ENCODE measurements at regions not wholly inside any gene's neighbourhood (a gene's known extent, or its start where the extent isn't known, plus 50 kb on each side); places are given as distances from the start of the nearest gene placed in this dataset.

DNA sequence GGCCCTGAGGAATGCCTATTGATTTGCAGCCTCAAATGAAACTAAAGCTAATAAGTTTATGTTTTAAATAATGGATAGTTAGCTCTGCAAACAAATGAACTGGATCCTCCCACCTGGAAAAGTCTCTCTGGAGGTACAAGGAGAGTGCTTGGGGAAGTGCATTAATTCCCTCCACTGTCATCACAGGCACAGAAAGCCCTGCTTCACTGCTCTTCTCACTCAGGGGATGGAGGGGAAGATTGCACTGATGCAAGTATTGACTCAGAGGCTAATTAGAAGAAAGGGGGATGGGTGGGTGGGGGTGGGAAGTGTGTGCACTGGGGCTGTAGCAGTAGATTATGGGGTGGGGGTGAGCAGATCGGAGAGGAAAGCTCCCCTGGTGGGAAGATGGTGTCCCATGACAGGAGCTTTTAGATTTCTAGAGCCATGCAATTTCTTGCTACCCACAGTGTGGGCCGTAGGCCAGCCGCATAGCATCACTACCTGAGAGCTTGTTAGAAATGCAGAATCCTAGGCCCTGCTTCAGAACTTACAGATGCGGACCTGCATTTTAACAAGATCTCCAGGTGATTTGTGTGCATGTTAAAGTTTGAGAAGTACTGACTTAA is 163.9 kb downstream of the HIPK3 start:
- H2BK5ac ChIP-seq (ENCODE audit: insufficient read length, low read length): no peak overlapping the region
- H2BK20ac ChIP-seq (ENCODE audit: low read depth, low read length, poor library complexity, severe bottlenecking): no peak overlapping the region
- H3K14ac ChIP-seq (ENCODE audit: insufficient read depth, low read length): no peak overlapping the region
- H2BK15ac ChIP-seq (ENCODE audit: low read depth, low read length): no peak overlapping the region
- H3K4me2 ChIP-seq (ENCODE audit: insufficient read depth, insufficient read length, low read length): no peak overlapping the region
- no peaks in the 10 kb centered on the region for H3K36me3 Mint-ChIP-seq (ENCODE audit: insufficient read depth in 1 of 3, low read depth in 3 of 3)
- H3K23me2 ChIP-seq (ENCODE audit: insufficient read length, low read depth, low read length, poor library complexity, severe bottlenecking): no peaks in the 10 kb centered on the region
- no peaks in the 10 kb centered on the region for H3K4me1 ChIP-seq (ENCODE audit: insufficient read depth, low read length)
- H3K79me2 ChIP-seq (ENCODE audit: insufficient read depth, low read length): no peaks in the 10 kb centered on the region
- no peak overlapping the region for H2BK120ac ChIP-seq (ENCODE audit: low read depth, low read length, poor library complexity, severe bottlenecking)
- no peak for TF ChIP-seq CTCF (conservative IDR thresholded peaks at IDR 0.05)
- no peak overlapping the region for H3K9ac ChIP-seq (ENCODE audit: extremely low read depth, insufficient read length, low read length)
- H3K27ac ChIP-seq (ENCODE audit: insufficient read length, low read depth, low read length): no peak overlapping the region
- H3K4me3 Mint-ChIP-seq: no peak overlapping the region
- no peak overlapping the region for H4K8ac ChIP-seq (replicated peaks; ENCODE audit: insufficient read length, low read depth, low read length)
- no peak for DNase-seq
- no peak overlapping the region for H3K23ac ChIP-seq (ENCODE audit: insufficient read length, low read depth, low read length)
- H3K27me3 ChIP-seq (ENCODE audit: insufficient read depth, low read length): no peaks in the 10 kb centered on the region
- H3K4me1 Mint-ChIP-seq: peaks cover 4 to 13% of the 10 kb centered on the region in 2 experiments; a peak in 3 of 4 replicates
- no peaks in the 10 kb centered on the region for H4K20me1 ChIP-seq (ENCODE audit: control insufficient read depth, insufficient read depth, insufficient read length)
- no peak overlapping the region for H2AFZ ChIP-seq (ENCODE audit: low read length)
- no peak overlapping the region for H4K5ac ChIP-seq (ENCODE audit: insufficient read length, low read depth, low read length)
- H3T11ph ChIP-seq (ENCODE audit: low read length): no peak overlapping the region
- no peak overlapping the region for H3K27ac Mint-ChIP-seq
- H3K56ac ChIP-seq (ENCODE audit: insufficient read length, low read depth, low read length): no peak overlapping the region
- H4K91ac ChIP-seq (ENCODE audit: insufficient read length, low read depth, low read length): no peak overlapping the region
- no peak overlapping the region for H3K18ac ChIP-seq (ENCODE audit: insufficient read length, low read depth, low read length)
- H3K9me3 Mint-ChIP-seq: no peaks in the 10 kb centered on the region
- WGBS (ENCODE audit: extremely low coverage, insufficient read length, low lambda C conversion rate): no CpG with 5 or more reads among the region's 4 CpGs
- H2BK12ac ChIP-seq (ENCODE audit: insufficient read length, low read depth, low read length): no peak overlapping the region
- H3K27me3 Mint-ChIP-seq (ENCODE audit: low read depth): peaks cover 7% of the 10 kb centered on the region; the same call in 1 of the 2 replicates
- no peak overlapping the region for H3K4ac ChIP-seq (ENCODE audit: low read depth, low read length)
- H2AK5ac ChIP-seq (ENCODE audit: insufficient read length, low read length): no peak overlapping the region
- H3K9me3 ChIP-seq (ENCODE audit: control insufficient read depth, low read depth, low read length): no peaks in the 10 kb centered on the region
- H3K79me1 ChIP-seq (ENCODE audit: insufficient read depth, low read depth, low read length, poor library complexity, severe bottlenecking): no peaks in the 10 kb centered on the region
